H1 (cell line): ENCODE measurements at regions not wholly inside any gene's neighbourhood (a gene's known extent, or its start where the extent isn't known, plus 50 kb on each side); places are given as distances from the start of the nearest gene placed in this dataset.

Experiments
- CTCF ChIA-PET: fragments of 300-600 bp; sonication (Branson Sonifier 250); formaldehyde crosslinking; loops from one replicate; lab custom pipeline; 2021; ENCODE audit not compliant: partially characterized antibody; lab: Charles Lee
- POLR2A ChIA-PET: fragments of 300-600 bp; sonication (Branson Sonifier 250); formaldehyde crosslinking; loops from one replicate; lab custom pipeline; 2021; ENCODE audit warnings: inconsistent platforms; ENCODE audit not compliant: partially characterized antibody; lab: Charles Lee
- DNase-seq, 2 experiments: peaks; one replicate each; pipeline versions ENCODE4 v3.0.0 to v3.0.0-alpha.2; 2010 to 2022; ENCODE audit warnings: low spot score in 2 of 2, low read depth in 1 of 2, mixed read lengths in 1 of 2
- FAIRE-seq: peaks from 2 replicates; lab custom pipeline; 2011; peaks lifted over from hg19 to GRCh38; lab: Jason Lieb, UNC
- H2AFZ ChIP-seq: 2 replicates; pipeline ENCODE4 v1.8.1; 2012; ENCODE audit warnings: low read length, inconsistent platforms
- H2AK5ac ChIP-seq: 2 replicates; pipeline ENCODE4 v1.6.1; 2013; ENCODE audit warnings: low read depth, low read length
- H2BK120ac ChIP-seq: replicated peaks from 2 replicates; pipeline ENCODE3; 2013; ENCODE audit warnings: low read depth, low read length, inconsistent platforms
- H2BK12ac ChIP-seq: 2 replicates; pipeline ENCODE4 v1.6.1; 2013; ENCODE audit warnings: low read depth, low read length
- H2BK15ac ChIP-seq: 2 replicates; pipeline ENCODE4 v1.6.1; 2013; ENCODE audit warnings: low read length
- H2BK20ac ChIP-seq: 2 replicates; pipeline ENCODE4 v1.6.1; 2013; ENCODE audit warnings: low read length
- H2BK5ac ChIP-seq: 2 replicates; pipeline ENCODE4 v1.6.1; 2013; ENCODE audit warnings: low read depth, low read length
- H3K14ac ChIP-seq: 2 replicates; pipeline ENCODE4 v1.6.1; 2013; ENCODE audit warnings: inconsistent platforms; ENCODE audit not compliant: insufficient read length
- H3K18ac ChIP-seq: 2 replicates; pipeline ENCODE4 v1.6.1; 2013; ENCODE audit warnings: low read length; ENCODE audit errors: extremely low read depth
- H3K23ac ChIP-seq: 2 replicates; pipeline ENCODE4 v1.6.1; 2013; ENCODE audit warnings: inconsistent platforms; ENCODE audit not compliant: insufficient read length
- H3K23me2 ChIP-seq: 2 replicates; pipeline ENCODE4 v1.6.1; 2013; ENCODE audit warnings: low read depth, low read length
- H3K27ac ChIP-seq: 2 replicates; pipeline ENCODE4 v1.6.1; 2011; ENCODE audit warnings: low read depth, low read length, inconsistent platforms
- H3K27me3 ChIP-seq, 4 experiments: replicated peaks in 1 of 4; 1 replicate in 1 of 4; 2 replicates in 3 of 4; pipeline versions ENCODE4 v1.6.1 to v1.8.1; 2011 to 2013; ENCODE audit warnings: low read length in 3 of 4, mild to moderate bottlenecking in 3 of 4, inconsistent platforms in 2 of 4, mixed read lengths in 2 of 4, moderate library complexity in 1 of 4; ENCODE audit not compliant: control insufficient read depth in 3 of 4, insufficient read depth in 3 of 4; ENCODE audit errors: extremely low read depth in 1 of 4
- H3K36me3 ChIP-seq, 4 experiments: 2 replicates each; pipeline versions ENCODE4 v1.6.1 to v1.8.1; 2011 to 2013; ENCODE audit warnings: mild to moderate bottlenecking in 4 of 4, low read length in 3 of 4, moderate library complexity in 2 of 4, control low read depth in 1 of 4, inconsistent platforms in 1 of 4; ENCODE audit not compliant: insufficient read depth in 4 of 4, control insufficient read depth in 2 of 4
- H3K4ac ChIP-seq: replicated peaks from 2 replicates; pipeline ENCODE3; 2013; ENCODE audit warnings: low read length, low read depth, mixed read lengths, inconsistent platforms; ENCODE audit not compliant: insufficient read length
- H3K4me1 ChIP-seq, 4 experiments: replicated peaks in 1 of 4; 1 replicate in 1 of 4; 2 replicates in 3 of 4; pipeline versions ENCODE4 v1.6.1 to v1.8.1; 2011 to 2013; ENCODE audit warnings: low read length in 3 of 4, inconsistent platforms in 2 of 4, mixed read lengths in 1 of 4; ENCODE audit not compliant: insufficient read depth in 4 of 4, control insufficient read depth in 3 of 4
- H3K4me2 ChIP-seq, 2 experiments: 2 replicates each; pipeline versions ENCODE4 v1.6.1 to v1.8.1; 2011 to 2013; ENCODE audit warnings: low read depth in 2 of 2, low read length in 2 of 2, control low read depth in 1 of 2, inconsistent platforms in 1 of 2, mild to moderate bottlenecking in 1 of 2; ENCODE audit not compliant: insufficient read depth in 1 of 2
- H3K4me3 ChIP-seq, 4 experiments: fragments of 200-600, 300-600 bp in 1 of 4; sonication (generic), shearing (Covaris generic), sonication (Bioruptor Twin) in 1 of 4; 2 replicates each; pipeline versions ENCODE4 v1.5.1 to v1.8.1; 2011 to 2016; ENCODE audit warnings: low read length in 4 of 4, low read depth in 3 of 4, control low read depth in 2 of 4, inconsistent platforms in 2 of 4, mild to moderate bottlenecking in 2 of 4, mixed read lengths in 1 of 4, moderate library complexity in 1 of 4; ENCODE audit not compliant: insufficient read depth in 2 of 4; ENCODE audit errors: extremely low read depth in 1 of 4
- H3K56ac ChIP-seq: replicated peaks from 2 replicates; pipeline ENCODE3; 2013; ENCODE audit warnings: low read depth, mild to moderate bottlenecking, mixed read lengths, low read length, inconsistent platforms; ENCODE audit not compliant: insufficient read length
- H3K79me1 ChIP-seq: 2 replicates; pipeline ENCODE4 v1.6.1; 2013; ENCODE audit warnings: low read depth, low read length, control low read depth
- H3K79me2 ChIP-seq, 2 experiments: 2 replicates each; pipeline versions ENCODE4 v1.6.1 to v1.8.1; 2012 to 2013; ENCODE audit warnings: low read length in 2 of 2, mild to moderate bottlenecking in 2 of 2, inconsistent platforms in 1 of 2; ENCODE audit not compliant: insufficient read depth in 2 of 2, control insufficient read depth in 1 of 2
- H3K9ac ChIP-seq, 4 experiments: replicated peaks in 1 of 4; 1 replicate in 1 of 4; 2 replicates in 3 of 4; pipeline versions ENCODE4 v1.6.1 to v1.8.1; 2011 to 2013; ENCODE audit warnings: low read depth in 3 of 4, low read length in 3 of 4, control low read depth in 2 of 4, mild to moderate bottlenecking in 2 of 4, moderate library complexity in 2 of 4, inconsistent platforms in 1 of 4; ENCODE audit errors: extremely low read depth in 1 of 4
- H3K9me3 ChIP-seq, 2 experiments: 2 replicates each; pipeline versions ENCODE4 v1.6.1 to v1.8.1; 2012 to 2013; ENCODE audit warnings: mild to moderate bottlenecking in 2 of 2, moderate library complexity in 2 of 2, control low read depth in 1 of 2, inconsistent platforms in 1 of 2, low read depth in 1 of 2, low read length in 1 of 2, mixed read lengths in 1 of 2; ENCODE audit not compliant: insufficient read depth in 2 of 2
- H4K20me1 ChIP-seq, 2 experiments: replicated peaks in 1 of 2; 2 replicates each; pipeline versions ENCODE3 to v1.8.1; 2011 to 2013; ENCODE audit warnings: inconsistent platforms in 2 of 2, low read length in 2 of 2, mild to moderate bottlenecking in 1 of 2; ENCODE audit not compliant: insufficient read depth in 2 of 2, control insufficient read depth in 1 of 2
- H4K5ac ChIP-seq: 2 replicates; pipeline ENCODE4 v1.6.1; 2013; ENCODE audit warnings: low read length, low read depth, mixed read lengths, inconsistent platforms; ENCODE audit not compliant: insufficient read length
- H4K8ac ChIP-seq: 2 replicates; pipeline ENCODE4 v1.8.0; 2013; ENCODE audit warnings: mild to moderate bottlenecking, moderate library complexity, low read length, inconsistent platforms; ENCODE audit not compliant: insufficient read depth; ENCODE audit errors: extremely low read depth
- H4K91ac ChIP-seq: replicated peaks from 2 replicates; pipeline ENCODE3; 2013; ENCODE audit warnings: low read length, mixed read lengths, inconsistent platforms; ENCODE audit not compliant: insufficient read length
- HDAC2 ChIP-seq, 2 experiments: fragments of 300-600 bp in 1 of 2; sonication (generic) in 1 of 2; IDR thresholded peaks; 2 replicates each; pipeline ENCODE4 v1.6.1; 2011 to 2012; ENCODE audit warnings: low read depth in 2 of 2, low read length in 2 of 2, mild to moderate bottlenecking in 2 of 2, moderate library complexity in 2 of 2, borderline replicate concordance in 1 of 2, inconsistent platforms in 1 of 2
- SIN3A ChIP-seq, 2 experiments: IDR thresholded peaks in 1 of 2; conservative IDR thresholded peaks in 1 of 2; 2 replicates each; pipeline ENCODE4 v1.6.1; 2011 to 2012; ENCODE audit warnings: low read length in 2 of 2, improper control_type of control experiment in 1 of 2, low read depth in 1 of 2, mild to moderate bottlenecking in 1 of 2
- SRF ChIP-seq: IDR thresholded peaks from 2 replicates; pipeline ENCODE4 v1.6.1; 2011; ENCODE audit warnings: mild to moderate bottlenecking, low read depth, low read length, moderate library complexity
- WGBS, 2 experiments: shearing (Covaris generic) in 1 of 2; methylation state at CpG; one replicate each; pipeline versions ENCODE4 v1.1.6 to v1.1.7; 2013 to 2015; ENCODE audit warnings: low lambda C conversion rate in 2 of 2, mixed read lengths in 2 of 2, inconsistent platforms in 1 of 2, low coverage in 1 of 2, missing lambda C conversion rate in 1 of 2; ENCODE audit not compliant: insufficient replicate concordance in 2 of 2, insufficient coverage in 1 of 2, insufficient read length in 1 of 2; ENCODE audit errors: extremely low coverage in 1 of 2, missing lambda C conversion rate in 1 of 2; 5-methylcytosine and 5-hydroxymethylcytosine counted together

- Histone ChIP-seq H2AK5ac (no peak overlapping the region), H3K23me2 (no peaks in the 10 kb centered on the region), H3K18ac (no peak overlapping the region), H3K36me3 (no peaks in the 10 kb centered on the region), H4K5ac (no peak overlapping the region), H3K56ac (no peak overlapping the region), H3K4me2 (no peak overlapping the region), H3K4me3 (no peak overlapping the region), H2BK5ac (no peak overlapping the region), H2AFZ (no peak overlapping the region), H2BK20ac (no peak overlapping the region), H3K4ac (no peak overlapping the region), H3K23ac (no peak overlapping the region), H3K4me1 (no peaks in the 10 kb centered on the region; a peak in 1 of 7 replicates), H3K9me3 (no peaks in the 10 kb centered on the region), H3K9ac (no peak overlapping the region), H4K20me1 (no peaks in the 10 kb centered on the region), H2BK12ac (no peak overlapping the region), H3K27ac (no peak overlapping the region), H3K14ac (no peak overlapping the region), H2BK15ac (no peak overlapping the region), H3K79me2 (no peaks in the 10 kb centered on the region), H4K91ac (no peak overlapping the region), H2BK120ac (no peak overlapping the region), H4K8ac (no peak overlapping the region), H3K27me3 (no peaks in the 10 kb centered on the region; a peak in 3 of 7 replicates), H3K79me1 (no peaks in the 10 kb centered on the region)
- POLR2A ChIA-PET: no interaction called here
- DNase-seq (peak; percentile 29 to 58), FAIRE-seq (peak; percentile 66)
- 55% methylated on average over 8 of the region's 8 CpGs; no CpG with 5 or more reads in 1 of the 2 experiments for WGBS, 2 experiments
- CTCF ChIA-PET: interaction anchor here (0.6 to 3.3 kb wide), 32 partner anchors 9 to 254 kb away, joined by 3 to 23 read pairs (median 5); no protein-coding TSS in a partner anchor
- no peak for TF ChIP-seq HDAC2 (IDR thresholded peaks at IDR 0.05; ENCODE audit: borderline replicate concordance in 1 of 2, low read depth in 2 of 2, low read length in 2 of 2)
- no peak for TF ChIP-seq SIN3A (conservative IDR thresholded peaks at IDR 0.05 in 1 of 2, IDR thresholded peaks at IDR 0.05 in 1 of 2; ENCODE audit: low read depth in 1 of 2, low read length in 2 of 2)
- no peak for TF ChIP-seq SRF
Measured at GRCh38 chr5:135174315-135175096, 140.5 kb upstream of the PITX1 start.
